NCI-H446 (cell line): ENCODE measurements at regions not wholly inside any gene's neighbourhood (a gene's known extent, or its start where the extent isn't known, plus 50 kb on each side); places are given as distances from the start of the nearest gene placed in this dataset.
"Not testable (repeated sequence)": the region's sequence is repeated elsewhere in the genome, so short reads cannot be mapped to it uniquely, and the experiment has no call there.

Source experiments
- DNase-seq, 2 experiments: peaks; one replicate each; lab custom pipeline; 2025; lab: John Stamatoyannopoulos, UW

DNA sequence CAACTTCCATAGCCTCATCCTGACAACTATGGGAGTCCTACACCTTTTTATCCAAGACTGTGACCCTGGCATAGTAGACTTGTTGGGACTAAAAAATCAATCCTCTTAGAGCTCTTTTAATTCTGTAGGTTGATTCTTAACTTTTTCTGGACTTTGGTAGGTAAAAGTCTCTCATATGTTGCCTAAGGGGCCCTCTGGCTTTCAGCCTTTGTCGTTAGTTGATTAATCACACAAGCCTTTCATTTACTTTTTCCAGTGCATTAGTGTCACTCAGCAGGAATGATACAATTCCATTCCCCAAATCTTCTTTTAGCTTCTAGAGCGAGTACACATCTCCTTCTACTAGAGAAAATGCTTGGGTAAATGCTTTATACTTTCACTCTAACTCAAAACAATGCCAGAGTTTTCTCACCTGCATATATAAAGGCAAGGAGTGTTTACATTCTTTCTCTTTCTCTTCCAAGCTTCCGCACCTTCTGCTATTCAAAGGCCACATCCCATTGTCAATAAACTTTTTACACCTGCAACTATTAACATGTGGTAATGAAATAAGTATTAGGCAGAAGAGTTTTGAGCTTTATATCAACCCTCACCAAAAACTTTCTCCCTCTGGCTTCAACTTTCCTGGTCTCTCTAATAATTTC, 516.6 kb downstream of the FAM181B start:
- no peak for DNase-seq

DNA sequence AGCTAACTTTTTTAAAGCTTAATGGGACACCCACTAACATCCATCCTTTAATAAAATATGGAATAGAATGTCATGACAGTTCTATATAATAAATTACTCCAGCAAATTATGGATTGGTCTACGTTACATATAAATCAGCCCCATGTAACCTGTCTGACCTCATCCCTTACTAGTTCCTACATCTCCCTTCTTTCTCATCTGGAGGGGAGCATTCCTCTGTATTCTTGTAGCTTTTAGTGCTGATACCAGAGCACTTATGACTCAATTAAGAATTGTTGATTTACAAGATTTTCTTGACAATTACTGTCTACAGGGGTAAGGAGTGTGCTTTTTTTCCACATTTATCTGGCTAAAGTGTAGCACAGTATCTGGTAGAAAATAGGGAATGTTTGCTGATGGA, 523.7 kb downstream of the FAM181B start:
- DNase-seq: no peak

DNA sequence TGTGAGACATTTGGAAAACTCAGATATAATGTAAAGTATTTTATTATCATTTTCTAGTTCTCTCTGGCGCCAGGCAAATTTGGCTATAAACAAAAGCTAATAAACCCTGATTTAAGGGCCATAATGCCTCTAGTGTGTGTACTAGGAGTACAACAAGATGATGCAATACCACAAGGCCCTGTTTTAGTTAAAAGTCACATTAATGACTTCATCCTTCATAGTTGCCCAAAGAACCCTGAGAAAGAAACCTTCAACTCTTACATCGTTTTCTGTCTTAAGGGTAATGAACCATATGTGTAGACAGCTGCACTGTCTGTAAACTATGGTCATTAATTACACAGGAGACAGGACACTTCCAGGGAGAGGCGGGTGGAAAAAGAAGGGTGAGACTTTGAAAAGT, 538.4 kb downstream of the FAM181B start:
- DNase-seq: peak; percentile 57 to 73

DNA sequence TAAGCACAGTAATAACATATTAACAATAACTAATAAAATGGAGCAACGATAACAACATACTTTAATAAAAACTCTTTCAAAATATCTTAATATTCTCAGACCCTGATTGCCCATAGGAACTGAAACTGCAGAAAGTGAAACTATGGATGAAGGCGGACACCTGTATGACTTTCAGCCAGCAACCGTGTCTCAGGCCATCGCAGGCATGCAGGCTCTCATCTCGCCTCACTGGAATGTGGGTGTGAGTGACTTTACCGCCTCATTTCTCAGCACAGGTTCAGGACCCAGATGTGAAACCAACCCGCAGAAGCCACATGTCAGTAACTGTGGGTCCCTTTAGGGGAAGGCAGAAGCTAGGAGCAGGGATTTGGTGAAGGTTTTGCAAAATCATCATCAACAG, 539.1 kb downstream of the FAM181B start:
- DNase-seq: no peak

DNA sequence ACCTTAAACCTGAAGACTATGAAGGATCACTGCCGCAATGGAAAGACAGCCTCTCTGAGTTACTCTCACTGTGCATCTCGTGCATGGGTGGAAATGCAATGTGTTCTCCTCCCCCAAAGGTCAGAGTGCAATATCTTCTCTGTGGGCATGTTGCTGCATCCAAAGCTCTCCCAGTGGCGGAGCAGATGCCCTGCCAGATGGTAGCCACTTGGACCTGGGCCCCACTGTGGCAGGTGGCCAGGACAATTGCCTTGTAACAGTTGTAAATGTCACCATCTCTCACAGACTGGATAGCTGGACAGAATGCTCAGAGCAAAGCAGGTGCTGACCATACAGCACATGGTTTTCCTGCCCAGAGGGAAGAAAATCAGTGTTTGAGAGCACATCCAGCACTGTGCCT, 542.0 kb downstream of the FAM181B start:
- peak; percentile 75 to 95 for DNase-seq

DNA sequence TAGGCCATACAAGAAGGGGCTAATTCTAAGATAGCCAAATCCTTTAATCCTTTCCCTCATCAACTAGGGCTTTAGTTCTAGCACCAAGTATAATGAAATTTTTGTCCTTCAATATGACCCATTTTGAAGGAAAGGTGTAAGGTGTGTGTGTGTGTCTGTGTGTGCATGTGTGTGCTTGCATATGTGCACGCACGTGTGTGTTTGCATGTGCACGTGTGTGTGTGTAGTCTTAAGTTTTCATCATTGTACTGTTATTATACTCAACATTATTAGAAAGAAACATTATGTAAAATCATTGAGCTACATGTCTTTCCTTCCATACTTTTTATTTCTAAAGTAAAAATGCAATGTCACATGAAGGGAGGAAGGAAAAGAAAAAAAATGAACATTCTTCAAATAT, 547.7 kb downstream of the FAM181B start:
- DNase-seq: no peak

DNA sequence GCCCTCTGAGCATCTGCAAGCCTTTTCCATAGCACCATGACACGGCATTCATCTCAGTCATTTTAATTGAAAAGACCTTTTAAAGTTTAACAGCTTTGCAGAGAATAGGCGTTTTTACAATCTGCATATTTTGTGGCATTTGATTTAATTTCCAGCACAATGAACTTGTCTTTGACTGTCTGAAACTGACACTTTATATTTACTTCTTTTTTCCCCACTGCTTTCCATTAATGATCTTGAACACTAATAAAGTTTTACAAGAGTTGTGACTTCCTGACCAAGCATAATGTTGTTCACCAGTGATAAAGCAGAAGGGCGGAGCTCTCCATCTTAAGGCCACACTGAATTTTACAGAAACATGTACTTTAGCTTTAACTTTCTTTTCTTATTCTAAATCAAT, 548.7 kb downstream of the FAM181B start:
- no peak for DNase-seq

DNA sequence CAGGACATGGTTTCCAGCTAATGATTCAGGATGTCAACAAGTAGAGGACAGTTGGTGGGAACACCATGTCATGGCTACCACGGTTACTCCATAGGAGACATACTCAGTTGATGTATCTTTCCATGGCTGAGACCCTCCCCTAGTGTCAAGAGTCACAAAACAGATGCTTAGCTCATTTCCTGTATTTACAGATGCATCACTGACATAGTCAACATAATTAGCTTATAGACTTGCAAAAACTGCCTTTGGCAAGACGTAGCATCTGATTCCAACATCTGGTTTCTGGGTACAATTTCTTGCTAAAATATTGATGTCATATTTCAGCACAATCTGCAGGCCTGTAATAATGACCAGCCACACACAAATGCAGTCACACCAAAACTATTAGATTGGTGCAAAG, 550.3 kb downstream of the FAM181B start:
- DNase-seq: no peak

DNA sequence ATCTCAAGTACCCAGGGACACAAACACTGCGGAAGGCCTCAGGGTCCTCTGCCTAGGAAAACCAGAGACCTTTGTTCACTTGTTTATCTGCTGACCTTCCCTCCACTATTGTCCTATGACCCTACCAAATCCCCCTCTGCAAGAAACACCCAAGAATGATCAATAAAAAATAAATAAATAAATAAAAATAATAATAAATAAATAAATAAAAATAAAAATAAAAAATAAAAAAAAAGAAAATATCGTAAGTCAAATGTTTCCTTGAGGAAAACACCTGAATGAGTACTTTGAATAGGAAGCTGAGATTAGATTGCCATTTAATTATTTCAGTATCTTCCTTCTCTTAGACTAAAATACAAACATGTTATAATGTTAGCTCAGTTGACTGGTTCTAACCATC, 551.0 kb downstream of the FAM181B start:
- not testable (repeated sequence) for DNase-seq

DNA sequence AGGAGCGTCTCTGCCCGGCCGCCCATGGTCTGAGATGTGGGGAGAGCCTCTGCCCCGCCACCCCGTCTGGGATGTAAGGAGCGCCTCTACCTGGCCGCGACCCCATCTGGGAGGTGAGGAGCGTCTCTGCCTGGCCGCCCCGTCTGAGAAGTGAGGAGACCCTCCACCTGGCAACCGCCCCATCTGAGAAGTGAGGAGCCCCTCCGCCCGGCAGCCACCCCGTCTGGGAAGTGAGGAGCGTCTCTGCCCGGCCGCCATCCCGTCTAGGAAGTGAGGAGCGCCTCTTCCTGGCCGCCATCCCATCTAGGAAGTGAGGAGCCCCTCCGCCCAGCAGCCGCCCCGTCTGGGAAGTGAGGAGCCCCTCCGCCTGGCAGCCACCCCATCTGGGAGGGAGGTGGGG, 551.9 kb downstream of the FAM181B start:
- not testable (repeated sequence) for DNase-seq

DNA sequence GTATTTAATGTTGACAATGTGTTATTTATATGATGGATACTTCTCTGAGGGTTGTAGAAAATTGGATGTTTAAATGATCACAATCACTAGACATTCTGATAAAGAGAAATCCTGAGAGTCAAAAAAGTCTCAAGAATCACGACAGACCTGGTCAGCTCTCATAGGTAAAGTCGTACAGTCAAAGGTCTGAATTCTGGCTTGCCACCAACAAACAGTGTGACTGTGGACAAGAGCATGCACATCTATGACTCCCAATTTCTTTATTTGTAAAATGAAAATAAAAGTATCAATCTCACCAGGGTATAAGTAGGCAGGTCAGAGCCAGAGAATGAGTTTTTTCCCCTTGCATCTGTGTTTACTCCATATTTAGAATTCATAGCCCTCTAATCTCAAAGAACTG, 556.7 kb downstream of the FAM181B start:
- DNase-seq: no peak

DNA sequence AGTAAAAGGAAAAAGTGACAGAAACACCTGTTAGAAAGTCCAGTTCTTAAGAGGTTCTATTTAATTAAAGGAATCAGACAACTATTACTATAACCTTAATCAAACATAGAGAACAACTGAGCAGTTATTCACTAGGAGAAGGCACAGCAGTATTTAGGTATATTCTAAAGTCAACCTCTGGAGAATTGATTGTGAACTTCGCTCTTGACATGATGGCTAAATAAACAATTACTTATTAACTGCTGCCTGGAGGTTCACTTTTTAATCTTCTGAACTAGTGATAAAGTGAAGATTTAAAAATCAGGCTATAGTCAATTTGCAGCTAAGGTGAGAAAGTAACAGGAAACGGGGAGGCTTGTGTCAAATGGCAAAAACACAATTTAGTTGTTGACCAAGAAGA, 557.3 kb downstream of the FAM181B start:
- DNase-seq: no peak

DNA sequence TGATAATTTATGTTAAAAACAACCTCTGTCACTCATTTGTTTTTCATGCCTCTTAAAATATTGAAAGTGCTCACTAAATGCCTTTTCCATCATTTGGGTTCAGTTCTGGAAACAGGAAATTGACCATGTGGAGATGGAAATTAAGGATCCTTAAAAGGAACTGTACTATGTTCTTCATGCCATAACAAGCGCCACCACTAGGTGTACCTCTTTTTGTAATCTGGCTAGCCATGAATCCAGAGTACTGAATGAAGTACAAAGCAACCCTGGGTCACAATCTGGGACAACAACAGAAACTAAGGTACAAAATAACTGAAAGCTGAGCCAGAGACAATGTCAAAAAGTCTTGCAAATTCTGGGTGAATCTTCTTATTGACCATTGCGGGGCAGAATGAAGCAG, 559.1 kb downstream of the FAM181B start:
- DNase-seq: no peak

DNA sequence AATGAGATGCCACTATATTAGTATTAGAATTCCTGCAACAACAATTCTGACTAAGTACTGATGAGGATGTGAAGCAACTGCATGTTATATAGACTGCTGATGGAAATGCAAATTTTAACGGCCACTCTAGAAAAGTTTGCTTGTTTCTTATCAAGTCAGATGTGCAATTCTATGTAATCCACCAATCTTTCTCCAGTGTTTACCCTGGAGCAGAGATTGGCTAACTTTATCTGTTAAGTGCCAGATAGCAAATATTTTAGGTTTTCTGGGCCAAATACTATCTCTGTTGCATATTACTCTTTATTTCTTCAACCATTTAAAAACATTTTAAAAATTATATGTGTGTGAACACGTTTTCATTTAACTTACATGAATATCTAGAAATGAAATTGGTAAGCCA, 586.9 kb downstream of the FAM181B start:
- DNase-seq: no peak

DNA sequence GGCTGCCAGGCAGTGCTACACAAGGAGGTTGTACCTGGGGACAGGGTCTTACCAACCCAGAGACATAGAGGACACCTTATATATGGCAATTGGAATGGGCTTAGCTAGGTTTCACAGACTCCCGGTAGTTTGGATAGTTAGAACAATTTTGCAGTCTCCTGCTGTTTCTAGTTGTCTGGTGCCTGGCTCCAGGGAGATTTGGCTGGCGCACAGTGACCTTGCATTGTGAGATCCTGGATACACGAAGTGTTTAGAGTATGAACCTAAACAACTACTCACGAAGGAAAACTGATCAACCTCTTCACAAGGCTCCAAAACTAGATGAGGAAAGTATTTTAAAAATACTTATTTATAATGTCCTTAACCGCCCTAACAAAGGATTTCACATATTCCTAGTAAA, 614.7 kb downstream of the FAM181B start:
- DNase-seq: no peak

DNA sequence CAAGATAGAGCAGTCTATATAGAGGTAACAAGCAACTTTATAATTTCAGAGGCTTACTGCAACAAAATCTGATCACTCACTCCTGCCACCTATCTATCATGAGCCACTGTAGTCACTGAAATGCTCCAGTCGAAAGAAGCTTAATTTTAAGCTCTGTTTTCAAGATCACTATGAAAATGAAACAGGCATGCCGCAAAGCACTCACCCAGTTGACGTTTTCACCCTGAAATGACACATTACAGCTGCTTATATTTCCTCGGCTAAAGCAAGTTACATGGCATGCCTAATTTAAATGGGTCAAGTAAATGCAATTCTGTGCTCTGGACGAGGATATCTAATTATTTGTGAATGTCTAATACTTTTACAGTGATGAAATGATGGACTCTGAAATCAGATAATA, 616.3 kb downstream of the FAM181B start:
- DNase-seq: no peak

DNA sequence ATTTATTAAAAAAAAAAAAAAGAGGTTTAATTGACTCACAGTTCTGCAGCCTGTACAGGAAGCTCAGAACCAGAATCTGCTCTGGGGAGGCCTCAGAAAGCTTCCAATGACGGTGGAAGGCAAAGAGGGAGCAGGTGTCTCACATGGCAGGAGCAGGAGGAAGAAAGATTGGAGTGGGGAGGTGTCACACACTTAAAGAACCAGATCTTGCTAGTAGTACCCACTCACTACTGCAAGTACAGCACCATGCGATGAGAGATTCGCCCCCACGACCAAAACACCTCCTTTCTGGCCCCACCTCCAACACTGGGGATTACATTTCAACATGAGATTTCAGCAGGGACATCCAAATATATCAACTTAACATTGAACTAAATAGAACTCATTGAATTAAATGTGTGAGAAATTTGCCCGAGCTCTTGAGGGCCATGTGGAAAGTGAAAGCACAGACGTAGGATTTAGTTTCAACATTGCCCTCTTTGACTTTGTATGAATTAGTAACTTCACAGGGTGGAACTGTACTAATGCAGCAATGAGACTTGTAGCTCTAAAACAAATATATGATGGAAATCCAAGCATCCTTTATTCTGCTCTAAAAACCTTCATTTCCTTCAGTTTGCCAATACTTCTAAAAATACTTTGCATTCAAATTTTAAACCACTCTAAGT, 628.2 kb downstream of the FAM181B start:
- DNase-seq: no peak

DNA sequence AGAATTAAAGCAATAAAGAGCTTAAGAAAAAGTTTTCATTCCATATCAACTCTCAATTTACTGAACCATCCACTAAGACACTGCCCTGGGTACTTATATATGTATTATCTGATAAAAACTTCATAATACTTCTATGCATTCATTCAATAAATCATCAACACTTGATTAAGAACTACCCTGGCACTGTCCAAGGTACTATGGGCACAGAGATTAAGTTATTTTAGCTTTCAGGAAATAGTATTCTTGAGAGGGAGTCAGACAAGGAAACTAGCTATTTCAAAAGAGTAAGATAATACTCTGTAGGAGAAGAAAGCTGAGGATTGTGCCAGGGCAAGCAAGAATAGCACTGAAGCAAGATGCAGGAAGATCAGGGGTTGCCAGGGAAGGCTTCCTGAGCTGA, 640.8 kb downstream of the FAM181B start:
- DNase-seq: no peak

DNA sequence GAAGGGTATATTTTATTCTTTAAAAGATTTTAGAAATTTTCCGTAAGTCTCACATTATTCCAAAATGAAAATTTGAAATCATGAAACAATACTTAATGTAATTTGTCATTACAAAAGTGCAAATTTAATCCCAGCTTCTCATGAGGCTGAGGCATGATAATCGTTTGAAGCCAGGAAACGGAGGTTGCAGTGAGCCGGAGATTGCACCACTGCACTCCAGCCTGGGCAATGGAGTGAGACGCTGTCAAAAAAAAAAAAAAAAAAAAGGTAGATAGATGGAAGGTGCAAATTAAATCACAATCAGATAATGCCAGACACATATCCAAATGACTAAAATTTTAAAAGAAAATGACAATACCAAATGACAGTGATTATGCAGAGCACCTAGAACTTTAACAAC, 644.2 kb downstream of the FAM181B start:
- DNase-seq: no peak

DNA sequence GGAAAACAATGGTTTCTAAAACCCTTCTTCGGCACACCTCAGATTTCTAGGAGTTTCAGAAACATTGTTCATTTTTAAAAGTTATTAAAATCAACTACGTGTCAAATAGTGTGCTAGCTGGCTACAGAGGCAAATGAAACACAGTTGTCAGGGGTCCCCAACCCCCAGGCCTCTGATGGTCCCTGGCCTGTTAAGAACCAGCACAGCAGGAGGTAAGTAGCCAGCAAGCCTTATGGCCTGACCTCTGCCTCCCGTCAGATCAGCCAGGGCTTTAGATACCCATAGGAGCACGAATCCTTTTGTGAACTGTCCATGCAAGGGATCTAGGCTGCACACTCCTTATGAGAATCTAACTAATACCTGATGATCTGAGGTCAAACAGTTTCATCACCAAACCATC, 648.2 kb downstream of the FAM181B start:
- no peak for DNase-seq

DNA sequence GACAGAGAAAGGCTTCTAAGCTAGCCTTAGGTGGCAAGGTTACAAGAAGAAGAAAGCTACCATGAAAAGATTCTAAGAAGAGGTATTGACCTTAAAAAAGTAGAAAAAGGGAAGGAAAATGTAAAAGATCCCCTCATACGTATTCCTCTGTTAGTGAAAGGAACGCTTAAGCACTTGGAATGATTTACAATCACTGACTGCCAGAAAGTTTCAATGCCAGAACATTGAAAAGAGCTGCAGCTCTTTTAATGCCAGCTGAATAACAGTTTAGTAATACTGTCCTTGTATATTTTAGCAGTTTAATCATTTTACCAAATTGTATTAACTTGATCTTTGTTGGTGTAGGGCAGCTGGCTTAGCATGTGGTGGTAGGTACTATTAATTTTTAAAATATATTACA, 650.7 kb downstream of the FAM181B start:
- DNase-seq: peak; percentile 50 to 70

DNA sequence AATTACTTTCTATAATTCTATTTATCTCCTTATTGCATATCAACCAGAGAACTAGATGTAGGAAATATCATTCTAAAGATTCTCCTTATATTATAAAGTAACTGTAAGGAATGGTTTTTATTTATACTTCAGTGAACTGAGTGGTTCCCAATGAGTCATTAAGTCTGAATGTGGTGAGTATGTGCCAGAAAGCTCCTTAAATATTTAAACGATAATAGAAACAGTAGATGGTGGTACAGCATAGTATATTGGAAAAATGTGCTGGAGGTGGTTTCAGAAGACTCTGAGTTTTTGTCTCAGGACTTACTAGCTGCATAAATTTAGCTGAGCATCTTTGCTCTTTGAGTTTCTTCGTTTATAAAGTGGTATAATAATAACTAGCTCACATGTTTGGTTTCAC, 653.5 kb downstream of the FAM181B start:
- DNase-seq: peak; percentile 33 to 66

DNA sequence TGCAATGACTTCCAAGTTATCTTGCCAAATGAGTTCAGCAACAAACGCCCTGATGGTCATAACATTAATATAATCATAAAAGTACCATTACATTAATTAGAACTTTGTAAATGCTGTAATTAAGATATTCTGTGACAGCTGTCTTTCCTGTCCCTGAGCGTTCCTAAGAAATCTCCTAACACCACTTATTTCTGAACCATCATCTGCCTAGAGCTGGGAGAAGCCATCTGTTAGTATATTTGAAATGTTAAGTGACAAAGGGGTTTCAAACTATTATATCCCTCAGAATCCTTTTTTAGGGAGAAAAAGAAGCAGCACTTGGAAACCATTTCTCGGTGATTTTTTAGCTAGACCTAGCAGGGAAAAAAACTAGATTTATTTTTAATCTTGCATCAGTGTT, 657.5 kb downstream of the FAM181B start:
- DNase-seq: peak; percentile 42 to 67

DNA sequence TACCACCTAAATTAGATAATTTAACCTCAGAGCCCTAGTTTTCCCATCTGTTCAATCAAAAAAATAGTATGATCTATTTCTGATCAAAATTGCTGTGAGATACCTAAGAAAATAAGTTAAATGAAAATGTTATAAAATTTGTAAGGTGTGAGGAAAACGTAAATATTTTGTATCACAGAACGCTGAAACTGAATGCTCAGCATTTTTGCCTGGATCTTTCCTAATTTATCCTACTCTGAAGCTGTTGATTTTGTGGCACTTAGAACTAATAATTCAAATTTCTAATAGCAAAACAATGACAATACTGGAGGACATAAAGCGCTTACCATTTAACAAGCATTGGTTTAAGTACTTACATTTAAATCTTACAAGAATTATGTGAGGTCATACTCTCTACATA, 674.2 kb downstream of the FAM181B start:
- no peak for DNase-seq
